Activated T-cell treated with anti-CD3 and anti-CD28 coated beads, Interleukin-2, amount 50 U/mL, for 24 hours (primary cell): ENCODE measurements at regions not wholly inside any gene's neighbourhood (a gene's known extent, or its start where the extent isn't known, plus 50 kb on each side); places are given as distances from the start of the nearest gene placed in this dataset.

Experiments
- DNase-seq: peaks from one replicate; pipeline ENCODE4 v3.0.0-alpha.2; 2020
- H3K27ac Mint-ChIP-seq: 2 replicates; pipeline ENCODE4 v1.8.0; 2020; ENCODE audit warnings: mild to moderate bottlenecking, mixed read lengths
- H3K27me3 Mint-ChIP-seq: 2 replicates; pipeline ENCODE4 v1.8.0; 2020; ENCODE audit warnings: mixed read lengths
- H3K36me3 Mint-ChIP-seq: 2 replicates; pipeline ENCODE4 v1.8.0; 2020; ENCODE audit warnings: low read depth, mixed read lengths
- H3K4me1 Mint-ChIP-seq: 2 replicates; pipeline ENCODE4 v1.8.0; 2020; ENCODE audit warnings: low read depth, mixed read lengths
- H3K4me3 Mint-ChIP-seq: 2 replicates; pipeline ENCODE4 v1.8.0; 2020; ENCODE audit warnings: mild to moderate bottlenecking, moderate library complexity, mixed read lengths
- H3K9me3 Mint-ChIP-seq: 2 replicates; pipeline ENCODE4 v1.8.0; 2020; ENCODE audit warnings: mixed read lengths

- Mint-ChIP-seq H3K36me3 (no peaks in the 10 kb centered on the region), H3K27ac (no peak overlapping the region), H3K9me3 (no peaks in the 10 kb centered on the region), H3K4me3 (no peak overlapping the region), H3K27me3 (peaks cover 65% of the 10 kb centered on the region), H3K4me1 (peaks cover 2% of the 10 kb centered on the region)
- DNase-seq, result no peak
Observed at GRCh38 chr3:70800951-70801350, 488.5 kb upstream of the MDFIC2 start.

GRCh38 chr3:70789878-70790277, 477.4 kb upstream of the MDFIC2 start:
- no peaks in the 10 kb centered on the region for H3K36me3 Mint-ChIP-seq
- no peak overlapping the region for H3K27ac Mint-ChIP-seq
- peaks cover 15% of the 10 kb centered on the region for H3K27me3 Mint-ChIP-seq
- H3K4me1 Mint-ChIP-seq, result no peaks in the 10 kb centered on the region
- no peak overlapping the region for H3K4me3 Mint-ChIP-seq
- DNase-seq, result no peak
- no peaks in the 10 kb centered on the region for H3K9me3 Mint-ChIP-seq

- Mint-ChIP-seq H3K27ac (no peak overlapping the region), H3K9me3 (peaks cover 4% of the 10 kb centered on the region), H3K4me1 (no peaks in the 10 kb centered on the region), H3K4me3 (no peak overlapping the region), H3K36me3 (no peaks in the 10 kb centered on the region), H3K27me3 (peaks cover 14% of the 10 kb centered on the region)
- DNase-seq, result no peak
Observed at GRCh38 chr3:70780790-70781189, 468.4 kb upstream of the MDFIC2 start.

DNA sequence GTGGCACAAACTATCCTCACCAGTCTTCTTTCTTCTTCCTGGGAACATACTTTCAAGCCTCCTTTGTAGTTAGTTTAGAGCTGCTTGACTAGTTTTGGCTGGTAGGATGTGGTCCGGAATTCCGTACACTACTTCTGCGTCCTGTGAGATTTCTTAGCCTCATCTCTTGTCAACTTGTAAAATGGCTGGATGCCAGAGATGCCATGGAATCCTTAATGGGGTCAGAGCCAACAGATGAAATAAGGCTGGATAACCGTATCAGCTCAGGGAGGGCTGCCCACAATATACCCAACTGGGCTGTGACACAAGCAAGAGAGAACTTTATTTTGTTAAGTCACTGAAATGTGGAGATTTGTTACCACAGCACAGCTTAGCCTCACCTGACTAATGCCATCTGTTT, 466.9 kb upstream of the MDFIC2 start:
- Mint-ChIP-seq H3K27me3 (peaks cover 26% of the 10 kb centered on the region), H3K36me3 (no peaks in the 10 kb centered on the region), H3K4me1 (no peaks in the 10 kb centered on the region), H3K27ac (no peak overlapping the region), H3K4me3 (no peak overlapping the region), H3K9me3 (peaks cover 8% of the 10 kb centered on the region)
- DNase-seq, result no peak

DNA sequence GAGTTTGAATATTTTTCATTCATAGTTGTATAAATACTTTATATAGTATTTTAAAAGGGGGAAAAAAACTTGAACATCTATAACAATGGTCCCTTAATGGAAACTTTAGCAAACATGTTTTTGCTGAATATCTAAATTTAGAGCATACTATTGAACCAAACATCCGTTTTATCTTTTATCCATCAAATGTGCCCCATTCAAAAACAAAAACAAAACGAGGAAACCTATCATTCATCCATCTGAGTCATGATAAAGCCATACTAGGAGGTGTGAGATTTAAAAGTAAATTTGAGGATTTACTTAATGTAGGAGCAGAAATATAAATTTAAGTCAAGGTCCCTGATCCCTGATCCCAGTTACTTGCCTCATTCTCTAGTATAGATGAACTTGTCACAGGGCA, 463.6 kb upstream of the MDFIC2 start:
- H3K4me1 Mint-ChIP-seq, result peaks cover 9% of the 10 kb centered on the region
- peaks cover 36% of the 10 kb centered on the region for H3K27me3 Mint-ChIP-seq
- H3K9me3 Mint-ChIP-seq, result peaks cover 8% of the 10 kb centered on the region
- no peaks in the 10 kb centered on the region for H3K36me3 Mint-ChIP-seq
- DNase-seq, result no peak
- no peak overlapping the region for H3K4me3 Mint-ChIP-seq
- H3K27ac Mint-ChIP-seq, result no peak overlapping the region

- Mint-ChIP-seq H3K4me1 (peaks cover 13% of the 10 kb centered on the region), H3K4me3 (no peak overlapping the region), H3K27me3 (peaks cover 43% of the 10 kb centered on the region), H3K27ac (no peak overlapping the region), H3K36me3 (no peaks in the 10 kb centered on the region), H3K9me3 (peaks cover 8% of the 10 kb centered on the region)
- no peak for DNase-seq
Observed at GRCh38 chr3:70775257-70775656, 462.8 kb upstream of the MDFIC2 start.

- peaks cover 13% of the 10 kb centered on the region for H3K4me1 Mint-ChIP-seq
- no peak overlapping the region for H3K27ac Mint-ChIP-seq
- no peak for DNase-seq
- peaks cover 8% of the 10 kb centered on the region for H3K9me3 Mint-ChIP-seq
- H3K36me3 Mint-ChIP-seq, result no peaks in the 10 kb centered on the region
- peaks cover 49% of the 10 kb centered on the region for H3K27me3 Mint-ChIP-seq
- no peak overlapping the region for H3K4me3 Mint-ChIP-seq
Observed at GRCh38 chr3:70774641-70775040, 462.2 kb upstream of the MDFIC2 start.

GRCh38 chr3:70771426-70772147, 459.1 kb upstream of the MDFIC2 start:
- Mint-ChIP-seq H3K36me3 (no peaks in the 10 kb centered on the region), H3K4me3 (no peak overlapping the region), H3K27me3 (peaks cover 52% of the 10 kb centered on the region), H3K4me1 (peaks cover 13% of the 10 kb centered on the region), H3K27ac (no peak overlapping the region), H3K9me3 (peaks cover 3% of the 10 kb centered on the region)
- no peak for DNase-seq

GRCh38 chr3:70770650-70771049, 458.2 kb upstream of the MDFIC2 start:
- Mint-ChIP-seq H3K27me3 (peaks cover 56% of the 10 kb centered on the region), H3K4me1 (peaks cover 13% of the 10 kb centered on the region), H3K36me3 (no peaks in the 10 kb centered on the region), H3K4me3 (no peak overlapping the region), H3K27ac (no peak overlapping the region), H3K9me3 (peaks cover 3% of the 10 kb centered on the region)
- DNase-seq, result no peak

- peaks cover 8% of the 10 kb centered on the region for H3K4me1 Mint-ChIP-seq
- H3K36me3 Mint-ChIP-seq, result no peaks in the 10 kb centered on the region
- H3K4me3 Mint-ChIP-seq, result no peak overlapping the region
- H3K27ac Mint-ChIP-seq, result no peak overlapping the region
- DNase-seq, result no peak
- peaks cover 47% of the 10 kb centered on the region for H3K27me3 Mint-ChIP-seq
- no peaks in the 10 kb centered on the region for H3K9me3 Mint-ChIP-seq
Observed at GRCh38 chr3:70766301-70766700, 453.9 kb upstream of the MDFIC2 start.

- Mint-ChIP-seq H3K9me3 (no peaks in the 10 kb centered on the region), H3K27ac (no peak overlapping the region), H3K4me3 (no peak overlapping the region), H3K27me3 (peaks cover 24% of the 10 kb centered on the region), H3K4me1 (peaks cover 1% of the 10 kb centered on the region), H3K36me3 (no peaks in the 10 kb centered on the region)
- no peak for DNase-seq
Observed at GRCh38 chr3:70763894-70764293, 451.5 kb upstream of the MDFIC2 start.

DNA sequence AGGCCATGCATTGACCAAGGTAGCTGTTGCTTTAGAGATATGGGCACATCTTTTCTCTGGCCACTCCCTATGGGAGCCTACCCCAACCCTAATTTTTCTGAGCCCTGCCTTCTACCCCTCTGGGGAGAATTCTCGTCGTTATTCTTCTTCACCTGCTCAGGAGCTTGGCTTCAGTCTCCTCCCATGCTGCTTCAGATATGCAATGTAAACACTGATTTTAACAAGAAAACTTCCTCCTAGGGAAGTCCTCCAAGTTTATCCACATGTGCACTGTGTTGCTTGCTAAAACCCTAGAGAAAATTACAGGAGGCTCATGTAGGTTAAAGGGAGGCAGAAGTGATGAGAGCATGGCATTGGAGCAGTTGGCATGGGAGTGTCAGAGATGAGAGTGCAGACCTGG, 445.2 kb upstream of the MDFIC2 start:
- Mint-ChIP-seq H3K4me1 (no peaks in the 10 kb centered on the region), H3K9me3 (no peaks in the 10 kb centered on the region), H3K36me3 (no peaks in the 10 kb centered on the region), H3K27me3 (peaks cover 3% of the 10 kb centered on the region), H3K4me3 (no peak overlapping the region), H3K27ac (no peak overlapping the region)
- no peak for DNase-seq

GRCh38 chr3:70755526-70755925, 443.1 kb upstream of the MDFIC2 start:
- Mint-ChIP-seq H3K36me3 (no peaks in the 10 kb centered on the region), H3K27ac (no peak overlapping the region)

DNA sequence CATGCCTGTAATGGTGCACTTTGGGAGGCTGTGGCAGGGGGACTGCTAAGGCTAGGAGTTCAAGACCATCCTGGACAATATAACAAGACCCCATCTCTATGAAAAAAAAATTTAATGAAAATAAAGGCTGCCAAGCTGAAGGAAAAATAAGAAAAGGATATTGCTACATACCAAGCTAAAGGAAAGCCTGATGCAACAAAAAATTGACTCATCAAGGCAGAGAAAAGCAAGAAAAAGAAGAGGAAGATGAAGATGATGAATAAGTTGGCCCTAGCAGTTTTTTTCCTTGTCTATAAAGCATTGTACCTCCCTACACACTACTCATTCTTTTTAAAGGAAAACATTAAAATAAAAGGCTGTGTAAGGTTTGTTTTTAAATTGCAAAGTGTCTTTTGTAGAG, 441.9 kb upstream of the MDFIC2 start:
- no peak overlapping the region for H3K27ac Mint-ChIP-seq
- no peaks in the 10 kb centered on the region for H3K9me3 Mint-ChIP-seq
- H3K4me1 Mint-ChIP-seq, result no peaks in the 10 kb centered on the region
- no peaks in the 10 kb centered on the region for H3K36me3 Mint-ChIP-seq
- H3K27me3 Mint-ChIP-seq, result peaks cover 23% of the 10 kb centered on the region
- no peak overlapping the region for H3K4me3 Mint-ChIP-seq
- no peak for DNase-seq

More at GRCh38 chr3:70755526-70755925, 443.1 kb upstream of the MDFIC2 start:
- no peak for DNase-seq
- H3K27me3 Mint-ChIP-seq, result peaks cover 15% of the 10 kb centered on the region
- H3K9me3 Mint-ChIP-seq, result no peaks in the 10 kb centered on the region
- H3K4me3 Mint-ChIP-seq, result no peak overlapping the region
- no peaks in the 10 kb centered on the region for H3K4me1 Mint-ChIP-seq

DNA sequence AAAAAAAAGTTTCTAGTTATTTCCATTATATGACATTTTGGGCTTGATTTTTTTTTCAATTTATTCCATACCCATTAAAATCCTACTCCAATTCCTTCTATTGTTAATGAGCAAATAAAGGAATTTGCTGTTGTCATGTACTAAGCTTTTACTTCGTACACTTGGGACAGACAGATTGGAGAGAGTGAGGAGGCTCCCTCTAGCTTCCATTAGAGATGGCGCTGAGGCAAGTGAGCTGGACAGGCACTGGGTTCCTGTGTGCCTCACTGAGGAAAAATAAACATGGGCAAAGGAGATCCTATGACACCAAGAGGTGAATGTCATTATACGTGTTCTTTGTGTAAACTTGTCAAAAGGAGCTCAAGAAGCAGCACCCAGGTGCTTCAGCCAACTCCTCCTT, 441.1 kb upstream of the MDFIC2 start:
- no peak for DNase-seq
- H3K36me3 Mint-ChIP-seq, result no peaks in the 10 kb centered on the region
- H3K27ac Mint-ChIP-seq, result no peak overlapping the region
- H3K4me1 Mint-ChIP-seq, result no peaks in the 10 kb centered on the region
- H3K9me3 Mint-ChIP-seq, result no peaks in the 10 kb centered on the region
- H3K27me3 Mint-ChIP-seq, result peaks cover 30% of the 10 kb centered on the region
- no peak overlapping the region for H3K4me3 Mint-ChIP-seq

- H3K9me3 Mint-ChIP-seq, result no peaks in the 10 kb centered on the region
- no peaks in the 10 kb centered on the region for H3K4me1 Mint-ChIP-seq
- H3K36me3 Mint-ChIP-seq, result no peaks in the 10 kb centered on the region
- no peak overlapping the region for H3K4me3 Mint-ChIP-seq
- no peak for DNase-seq
- H3K27ac Mint-ChIP-seq, result no peak overlapping the region
- peaks cover 38% of the 10 kb centered on the region for H3K27me3 Mint-ChIP-seq
Observed at GRCh38 chr3:70752051-70752450, 439.6 kb upstream of the MDFIC2 start.
